M059J (cell line): ENCODE measurements at regions not wholly inside any gene's neighbourhood (a gene's known extent, or its start where the extent isn't known, plus 50 kb on each side); places are given as distances from the start of the nearest gene placed in this dataset.

Experiments used
- DNase-seq: peaks from one replicate; pipeline ENCODE4 v3.0.0-alpha.2; 2012; ENCODE audit warnings: low read depth

DNA sequence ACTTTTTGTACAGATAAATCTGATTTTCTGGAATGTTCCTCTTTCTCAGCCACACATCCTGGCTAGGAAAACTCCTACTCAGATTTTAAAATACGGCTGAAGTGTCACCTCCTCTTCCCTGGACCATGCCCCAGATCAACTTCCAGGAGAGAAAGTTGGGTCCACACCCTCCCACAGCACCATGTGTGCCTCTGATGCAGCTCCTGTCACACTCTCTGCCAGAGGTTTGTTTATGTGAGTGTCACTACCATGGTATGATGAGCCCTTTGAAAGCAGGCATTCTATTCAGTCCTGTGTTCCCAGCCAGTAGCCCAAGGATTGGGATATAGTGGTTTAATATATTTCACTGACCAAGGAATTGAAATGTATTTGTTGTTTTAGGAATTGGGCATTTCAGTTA, 287.2 kb upstream of the ATP2B1 start:
- DNase-seq = no peak

DNA sequence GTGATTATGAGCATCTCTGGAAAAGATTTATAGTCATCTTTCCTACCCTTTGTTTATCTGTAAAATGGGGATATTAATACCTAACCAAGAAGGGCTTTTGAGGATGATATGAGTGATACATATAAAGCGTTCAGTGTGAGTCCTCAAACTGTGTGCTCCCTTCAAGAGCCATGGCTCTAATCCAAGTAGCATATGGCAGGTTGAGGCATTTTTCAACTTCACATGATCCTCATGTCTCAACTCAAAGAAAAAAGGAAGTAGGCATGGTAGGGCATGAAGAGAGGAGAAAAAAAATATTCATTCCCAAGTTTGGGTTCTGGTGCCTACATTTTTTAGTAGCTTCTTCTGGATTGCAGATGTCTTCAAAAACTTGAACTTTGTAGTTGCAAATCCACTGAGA, 286.3 kb upstream of the ATP2B1 start:
- DNase-seq = no peak

DNA sequence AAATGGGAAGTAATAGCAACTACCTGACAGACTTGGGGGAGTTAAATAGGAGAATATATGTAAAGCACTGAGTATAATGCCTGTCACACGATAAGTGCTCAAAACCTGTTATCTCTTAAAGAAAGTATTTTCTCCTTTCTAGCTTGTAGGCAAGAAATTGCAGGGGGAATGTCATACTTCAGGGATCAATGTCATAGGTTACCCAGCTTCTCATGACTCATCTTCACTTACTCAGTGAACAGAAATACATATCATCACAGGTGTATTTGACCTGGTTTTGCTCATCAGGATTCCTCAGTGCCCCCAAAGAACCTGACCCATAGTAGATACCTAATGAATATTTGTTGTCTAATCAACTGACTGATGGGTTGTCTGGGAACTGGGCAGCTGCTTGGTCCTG, 285.0 kb upstream of the ATP2B1 start:
- no peak for DNase-seq

DNA sequence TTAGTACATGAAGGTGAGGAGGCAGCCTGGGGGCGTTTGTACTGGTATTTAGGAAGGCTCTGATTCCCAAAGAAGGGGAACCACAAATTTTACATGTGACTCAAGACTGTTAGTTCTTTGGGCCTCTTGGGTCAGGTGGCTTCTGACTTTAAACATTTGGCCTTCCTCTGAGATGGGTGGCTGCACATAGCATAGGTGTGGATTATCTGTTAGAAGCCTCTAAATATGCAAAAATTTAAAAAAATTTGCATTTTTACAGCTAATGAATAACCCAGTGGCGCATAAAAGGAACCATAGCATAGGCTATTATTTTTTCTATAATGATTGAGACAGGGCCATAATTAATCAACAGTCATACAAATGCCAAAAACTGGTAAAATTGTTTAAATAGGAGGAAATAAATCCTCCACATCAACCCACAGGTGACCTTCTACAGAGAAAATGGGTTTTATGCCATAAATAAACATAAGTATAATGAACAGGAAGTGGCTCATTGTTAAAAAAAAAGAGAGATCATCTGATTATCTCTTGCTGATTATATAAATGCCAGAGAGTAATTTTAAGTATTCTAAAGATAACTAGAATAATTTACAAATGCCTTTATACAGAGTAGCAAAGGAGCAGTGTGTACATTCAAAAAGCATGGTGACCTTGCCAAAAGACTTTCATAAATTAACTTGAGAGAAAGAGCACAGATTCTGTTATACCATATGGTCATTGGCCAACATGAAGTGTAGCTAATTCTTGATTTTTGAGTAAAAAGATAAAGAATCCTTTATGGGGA, 284.2 kb upstream of the ATP2B1 start:
- peak; percentile 35 for DNase-seq

DNA sequence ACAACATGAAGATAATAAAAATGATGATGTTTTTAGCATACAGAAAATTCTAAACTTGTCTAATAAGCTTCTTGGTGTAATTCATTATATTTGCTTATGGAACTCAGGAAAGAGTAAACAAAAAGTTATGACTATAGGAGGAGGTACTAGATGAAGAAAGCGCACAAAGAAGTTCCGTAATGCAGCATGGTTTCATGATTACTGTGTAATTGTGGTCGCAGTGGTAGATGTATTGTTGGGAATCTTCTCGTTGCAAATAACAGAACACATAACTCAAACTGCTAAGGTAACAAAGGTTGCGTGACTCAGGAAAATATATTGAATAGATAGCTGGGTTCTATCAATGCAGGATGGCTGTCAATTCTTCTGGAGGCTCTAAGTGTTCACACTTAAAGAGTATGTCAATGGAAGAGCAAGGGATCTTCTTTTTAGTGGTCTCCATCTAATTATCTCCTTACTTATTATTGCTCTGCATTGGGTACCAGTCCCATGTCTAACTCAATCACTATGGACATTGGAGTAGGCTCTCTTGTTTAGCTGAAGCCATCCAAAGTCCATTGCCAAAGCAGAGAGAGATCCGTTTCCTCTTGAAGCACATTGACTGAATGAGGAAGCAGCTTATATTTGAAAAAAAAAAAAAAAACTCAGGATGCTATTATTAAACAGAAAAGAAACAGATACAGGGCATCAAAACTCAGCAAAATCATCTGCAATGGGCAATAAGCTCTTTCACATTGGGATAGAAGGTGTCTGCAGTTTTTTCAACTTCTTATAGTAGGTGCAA, 283.4 kb upstream of the ATP2B1 start:
- no peak for DNase-seq

DNA sequence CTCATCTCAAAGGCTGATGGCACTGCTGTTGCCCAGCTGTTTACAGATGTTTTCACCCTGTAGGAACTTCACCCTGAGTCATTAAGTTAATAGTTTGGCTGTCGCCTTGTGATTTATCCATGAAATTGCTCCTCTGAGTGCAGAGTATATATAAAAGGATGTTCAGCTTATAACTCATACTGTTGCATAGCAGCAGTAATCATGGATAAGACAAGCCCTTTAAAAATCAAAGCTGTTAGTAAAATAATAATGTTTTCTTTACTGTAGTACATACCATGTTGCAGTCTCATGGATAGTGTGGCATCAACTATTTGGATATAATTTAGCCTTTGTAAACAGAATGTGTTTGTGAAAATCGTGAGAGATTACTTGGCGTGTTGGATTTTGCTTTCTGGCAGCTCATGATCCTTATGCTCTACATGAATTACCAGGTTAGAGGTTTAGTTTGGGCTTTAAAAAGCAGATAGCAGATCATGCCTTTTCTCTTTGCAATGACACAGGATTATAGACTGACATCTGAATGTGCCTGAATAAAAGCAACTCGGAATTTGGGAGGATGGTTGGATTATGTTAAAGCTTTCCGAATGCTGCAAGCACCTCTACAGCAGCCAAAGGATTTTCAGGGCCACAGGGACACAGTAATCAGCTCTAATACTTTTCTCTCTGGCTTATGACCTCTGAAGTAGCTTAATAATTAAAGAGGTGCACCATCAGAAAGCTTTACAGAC, 279.7 kb upstream of the ATP2B1 start:
- no peak for DNase-seq

DNA sequence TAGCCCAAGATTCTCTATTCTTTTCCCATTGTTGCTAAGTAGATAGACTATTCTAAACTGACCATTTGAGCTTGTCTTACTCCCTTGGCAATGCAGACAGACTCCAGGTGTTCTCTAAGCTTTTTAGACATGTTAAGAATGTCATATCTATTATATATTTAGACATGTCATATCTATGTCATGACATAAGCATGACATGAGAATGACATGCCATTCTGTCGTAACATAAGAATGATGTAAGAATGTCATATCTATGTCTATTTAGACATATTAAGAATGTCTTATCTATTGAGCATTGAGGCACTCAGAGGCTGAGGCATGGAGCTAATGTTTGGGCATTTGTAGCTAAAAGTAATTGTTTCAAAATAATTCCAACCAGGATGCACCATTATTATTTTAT, 277.3 kb upstream of the ATP2B1 start:
- no peak for DNase-seq

DNA sequence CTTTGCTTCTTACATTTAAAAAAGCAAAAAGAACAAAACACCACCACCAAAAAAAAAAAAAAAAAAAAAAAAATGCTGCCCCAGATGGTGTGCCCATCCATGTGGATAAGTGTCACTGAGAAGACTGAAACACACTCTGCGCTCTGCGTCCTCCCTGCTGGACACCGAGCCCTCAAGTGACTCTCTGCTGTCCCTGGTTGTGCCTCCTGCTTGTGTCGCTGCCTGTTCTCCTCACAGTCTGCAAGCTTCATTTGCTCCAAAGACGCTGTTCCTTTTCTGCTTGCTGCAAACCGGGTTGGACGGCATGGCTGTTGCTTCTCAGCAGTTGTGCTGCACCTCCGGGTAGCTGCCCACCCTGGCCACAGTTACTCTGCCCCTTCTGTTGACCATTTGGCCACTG, 276.2 kb upstream of the ATP2B1 start:
- no peak for DNase-seq

DNA sequence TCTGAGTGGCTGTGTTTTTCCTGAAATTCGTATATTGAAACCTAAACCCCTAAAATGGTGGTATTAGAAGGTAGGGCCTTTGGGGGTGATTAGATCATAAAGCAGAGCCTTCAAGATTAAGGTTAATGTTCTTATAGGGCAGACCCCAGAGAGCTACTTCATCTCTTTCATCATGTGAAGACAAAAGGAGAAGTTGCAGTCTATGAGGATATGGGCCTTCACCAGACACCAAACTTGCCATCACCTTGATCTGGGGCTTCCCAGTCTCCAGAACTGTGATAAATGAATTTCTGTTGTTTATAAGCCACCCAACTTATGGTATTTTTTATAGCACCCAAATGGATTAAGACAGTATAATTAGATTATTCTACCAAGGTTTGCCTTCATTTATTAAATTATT, 275.0 kb upstream of the ATP2B1 start:
- DNase-seq = no peak

DNA sequence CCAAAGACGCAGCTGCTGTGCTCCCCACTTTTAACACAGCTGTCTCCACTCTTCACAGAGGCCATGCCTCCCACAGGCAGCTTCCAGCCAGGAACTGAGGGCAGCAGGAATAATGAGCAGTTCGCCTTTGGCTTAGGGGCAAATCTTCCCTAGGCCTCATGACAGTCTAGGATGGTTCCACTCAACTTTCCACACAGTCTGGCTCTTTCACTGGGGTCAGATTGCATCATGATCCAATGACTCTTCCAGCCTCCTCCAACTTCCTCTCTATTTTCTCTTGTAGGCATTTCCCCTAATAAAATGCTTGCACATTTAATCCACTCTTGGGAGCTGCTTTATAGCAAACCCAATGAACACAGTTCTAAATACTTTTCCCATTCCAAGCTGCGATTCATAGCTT, 271.6 kb upstream of the ATP2B1 start:
- peak; percentile 72 for DNase-seq

DNA sequence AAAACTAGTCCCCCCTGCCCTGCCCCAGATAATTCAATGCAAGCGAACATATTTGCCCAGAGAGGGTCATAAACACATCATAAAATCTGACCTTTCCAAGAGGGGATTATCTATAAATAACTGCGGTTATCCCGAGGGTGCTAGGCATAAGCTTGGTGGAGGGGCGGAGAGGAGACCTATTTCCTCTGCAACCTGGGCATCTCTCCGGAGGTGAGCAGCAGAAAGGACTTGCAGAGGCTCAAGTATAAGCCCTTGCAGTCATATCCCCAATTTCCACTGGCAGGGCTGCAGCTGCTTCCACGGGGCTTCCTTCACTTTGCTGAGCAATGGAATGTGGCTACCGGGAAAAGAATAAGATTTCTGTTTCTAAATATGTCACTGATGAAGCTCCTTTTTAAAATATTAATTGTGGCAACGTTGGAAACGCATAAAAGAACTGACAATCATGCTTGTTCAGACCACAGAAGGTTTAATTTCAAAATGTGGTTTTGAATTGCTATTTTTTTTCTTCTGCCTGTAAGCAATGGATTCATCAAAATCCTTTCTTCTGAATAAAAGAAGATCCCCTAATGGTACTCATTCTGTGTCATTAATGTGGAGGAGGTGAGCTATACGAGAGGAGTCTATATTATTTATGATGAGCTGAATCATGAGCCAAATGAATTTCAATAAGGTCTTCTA, 268.9 kb upstream of the ATP2B1 start:
- no peak for DNase-seq

DNA sequence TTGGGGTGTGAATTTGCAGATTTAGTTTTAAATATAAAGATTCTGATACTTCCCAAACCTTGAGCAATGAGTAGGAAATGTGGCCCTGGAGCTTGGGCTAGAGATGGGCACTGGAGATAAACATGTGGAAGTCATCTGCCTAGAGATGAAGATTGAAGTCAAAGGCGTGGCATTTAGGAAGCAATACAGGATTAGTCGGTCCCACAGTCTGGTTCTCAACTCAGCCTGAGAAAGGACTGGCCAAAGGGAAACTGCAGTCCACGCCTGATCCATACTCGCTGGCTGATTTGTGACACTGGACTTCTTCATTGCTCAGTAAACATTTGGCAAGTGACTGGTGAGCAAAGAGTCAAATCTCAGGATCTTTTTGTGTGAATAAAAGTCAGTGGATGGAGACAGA, 268.2 kb upstream of the ATP2B1 start:
- no peak for DNase-seq

DNA sequence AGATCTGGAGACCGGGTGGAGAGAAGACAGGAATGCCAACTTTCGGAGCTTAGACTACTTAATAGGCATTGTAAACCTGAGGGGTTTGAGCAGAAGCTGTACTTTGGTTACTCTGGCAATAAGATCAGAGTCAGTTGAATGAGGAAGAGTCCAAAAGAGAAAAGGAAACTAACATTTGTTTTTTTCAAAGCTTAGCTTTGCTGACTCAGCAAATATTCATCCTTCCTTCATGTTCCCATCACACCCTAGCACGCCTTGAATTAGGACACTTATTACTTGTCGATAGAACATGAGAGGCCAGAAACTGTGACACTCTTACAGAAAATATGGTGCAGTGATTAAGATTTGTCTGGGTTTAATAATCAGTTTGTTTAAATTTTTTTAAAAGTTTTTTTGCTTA, 266.9 kb upstream of the ATP2B1 start:
- no peak for DNase-seq

DNA sequence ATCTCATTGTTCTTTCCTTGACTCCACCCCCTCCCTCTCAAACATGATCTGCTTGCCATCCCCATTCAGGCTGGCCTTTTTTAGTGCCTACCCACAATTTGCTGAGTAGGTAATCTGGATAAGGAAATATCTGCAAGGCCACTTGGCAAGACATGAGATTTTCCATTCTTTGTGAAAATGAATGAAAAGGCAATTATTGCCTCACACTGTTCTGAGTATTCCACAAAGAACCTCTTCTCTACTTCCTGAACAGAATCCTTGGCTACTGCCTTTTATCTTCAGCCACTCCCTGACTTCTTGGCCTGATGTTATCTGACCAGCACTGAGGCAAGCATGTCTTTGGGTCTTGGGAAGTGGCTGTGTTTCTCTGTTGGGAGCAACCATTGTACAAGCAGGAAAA, 263.2 kb upstream of the ATP2B1 start:
- DNase-seq = no peak

DNA sequence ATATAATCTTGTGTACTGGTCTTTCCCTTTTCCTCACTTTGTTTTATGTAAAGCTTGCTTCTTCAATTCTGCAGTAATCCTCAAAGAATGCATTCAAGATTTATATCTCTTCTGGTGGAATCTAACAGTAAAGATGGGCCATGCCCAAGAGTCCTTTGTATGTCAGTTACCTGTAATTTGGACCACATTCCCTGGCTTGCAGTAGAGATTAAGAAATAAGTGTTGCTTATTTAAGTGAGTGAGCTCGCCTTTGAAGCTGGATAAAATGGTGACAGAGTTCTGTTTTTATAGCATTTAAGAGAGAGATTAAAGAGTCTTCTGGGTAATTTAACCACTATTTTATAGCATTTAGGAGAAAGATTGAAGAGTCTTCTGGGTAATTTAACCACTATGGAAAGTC, 262.1 kb upstream of the ATP2B1 start:
- no peak for DNase-seq

DNA sequence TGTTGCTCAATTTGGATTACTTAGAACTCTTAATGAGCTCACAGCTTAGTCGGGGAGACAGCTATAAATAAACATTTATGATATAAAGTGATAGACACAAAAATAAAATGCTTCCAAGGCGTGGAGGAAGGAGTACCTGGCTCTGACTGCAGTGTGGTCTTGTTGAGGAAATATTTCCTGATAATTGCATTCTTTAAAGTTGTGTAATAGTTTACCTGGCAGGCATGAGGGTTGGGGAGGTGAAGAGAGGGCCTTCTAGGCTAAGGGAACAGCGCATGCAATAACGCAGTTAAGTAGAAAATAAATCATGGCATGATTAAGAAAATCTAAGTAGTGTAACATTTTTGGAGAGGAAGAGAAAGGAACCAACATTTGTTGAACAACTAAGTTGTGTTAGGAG, 260.5 kb upstream of the ATP2B1 start:
- DNase-seq = no peak

DNA sequence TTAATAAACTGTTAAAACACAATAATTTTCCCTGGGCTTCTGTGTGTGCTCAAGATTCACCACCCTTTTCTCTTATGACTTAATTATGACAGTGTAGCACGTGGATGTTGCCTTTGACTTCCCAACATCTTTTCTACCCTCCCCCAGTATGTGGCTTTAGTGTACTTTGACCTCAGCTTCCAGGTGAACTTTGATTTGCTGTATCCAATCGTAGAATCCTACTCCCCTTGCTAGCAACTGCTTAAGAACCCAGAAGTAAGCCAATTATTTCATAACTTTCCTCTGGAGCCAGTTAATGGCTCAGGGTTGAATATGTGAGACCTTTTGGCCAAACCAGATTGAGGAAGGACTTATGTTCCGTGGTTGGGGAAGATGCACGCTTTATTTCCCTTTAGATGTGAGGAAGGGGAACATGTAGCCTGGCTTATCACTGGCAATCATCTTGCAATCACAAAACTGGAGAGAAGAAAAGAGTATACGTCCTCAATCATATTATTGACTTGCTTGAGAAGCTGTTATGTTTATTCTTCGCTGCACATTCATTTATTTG, 259.6 kb upstream of the ATP2B1 start:
- DNase-seq = no peak

DNA sequence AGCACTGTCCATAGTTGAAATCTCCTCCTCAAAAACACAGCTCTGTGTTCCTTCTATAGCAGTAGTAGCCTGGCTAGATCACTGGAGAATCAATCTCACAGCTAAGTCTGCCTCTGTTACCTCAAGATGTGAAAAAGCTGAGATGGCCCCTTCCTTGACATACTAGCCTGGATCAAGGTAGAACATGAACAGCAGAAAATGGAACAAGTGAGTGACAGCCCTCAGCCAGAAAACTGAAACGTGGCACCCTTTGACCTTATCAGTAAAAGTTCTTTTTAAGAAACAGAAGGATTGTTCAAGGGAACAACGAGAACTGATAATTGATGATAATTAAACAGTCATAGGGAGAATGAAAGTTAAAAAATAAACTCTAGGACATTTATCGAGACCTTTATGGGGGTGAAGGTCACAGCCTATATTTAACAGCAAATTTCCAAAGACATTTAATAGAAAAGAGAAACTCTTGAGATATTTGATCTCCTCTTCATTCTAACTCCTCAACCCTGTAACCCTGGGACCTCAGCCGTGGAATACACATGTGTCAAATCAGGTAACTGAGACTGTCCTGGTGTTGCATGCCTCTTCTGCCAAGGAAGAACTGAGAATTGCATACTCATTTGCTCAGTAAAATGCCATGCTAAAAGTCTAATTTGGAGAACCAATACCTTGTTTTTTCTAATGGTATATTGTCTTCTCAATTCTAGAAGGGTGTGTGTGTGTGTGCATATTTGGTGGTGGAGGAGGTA, 258.0 kb upstream of the ATP2B1 start:
- no peak for DNase-seq

DNA sequence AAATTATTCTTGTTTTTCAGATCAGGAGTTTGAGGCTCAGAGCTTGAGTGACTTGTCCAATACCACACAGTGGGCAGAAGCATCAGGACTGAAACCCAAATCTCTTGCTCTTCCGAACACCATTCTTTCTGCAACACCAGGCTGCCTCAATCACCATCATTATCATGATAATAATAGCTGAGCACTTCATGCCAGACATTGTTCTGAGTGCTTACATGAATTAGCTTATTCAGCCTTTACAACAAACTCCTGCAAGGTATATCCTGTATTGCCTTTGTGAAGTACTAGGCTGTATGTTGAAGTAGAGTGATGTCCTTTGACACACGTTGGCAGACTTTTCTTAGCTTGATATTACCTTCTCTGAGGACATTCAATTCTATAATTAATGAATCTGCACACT, 257.4 kb upstream of the ATP2B1 start:
- DNase-seq = no peak

DNA sequence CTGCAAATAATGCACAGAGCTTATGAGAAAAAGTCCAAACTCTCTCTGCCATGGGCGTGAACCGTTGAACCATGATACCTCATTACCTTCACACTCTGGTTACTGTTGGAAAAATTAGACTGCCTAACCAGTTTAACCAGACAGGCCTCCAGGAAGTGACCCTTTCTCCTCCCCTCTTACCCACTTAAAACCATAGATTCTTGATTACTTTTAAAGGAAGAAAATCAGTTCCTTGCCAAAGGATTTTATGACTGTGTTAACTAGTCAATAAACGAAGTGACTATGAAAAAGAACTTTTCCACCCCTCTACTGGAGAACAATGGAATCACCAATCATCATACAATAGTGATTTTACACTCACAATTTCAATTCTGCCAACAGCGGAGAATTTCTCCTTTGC, 254.0 kb upstream of the ATP2B1 start:
- DNase-seq = no peak
